K562 (cell line): ENCODE measurements at regions not wholly inside any gene's neighbourhood (a gene's known extent, or its start where the extent isn't known, plus 50 kb on each side); places are given as distances from the start of the nearest gene placed in this dataset.

Experiments used
- ATAC-seq: fragments of 200-7000 bp; cut with Tn5 transposase; 3 replicates; pipeline ENCODE4 v1.9.1; 2020; ENCODE audit warnings: moderate library complexity
- BruUV-seq: library from RNA; stranded (reverse); fragments of 400-500 nt; replicated peaks from 2 replicates; lab custom pipeline; 2021; lab: Mats Ljungman, UMichigan
- CTCF ChIA-PET: fragments of 300-600 bp; formaldehyde crosslinking; extraction: SDS; loops from one replicate; lab custom pipeline; 2021; ENCODE audit warnings: low intra/inter-chr PET ratio; lab: Yijun Ruan, JAX
- POLR2A ChIA-PET: fragments of 300-600, 350-650 bp; sonication (Branson Sonifier 250); formaldehyde crosslinking; extraction: SDS; loops from one replicate; lab custom pipeline; 2021; ENCODE audit warnings: antibody characterized with exemption, inconsistent platforms; lab: Yijun Ruan, JAX
- DNase-seq, 4 experiments: peaks; one replicate each; pipeline versions ENCODE4 v3.0.0 to v3.0.0-alpha.2; 2011 to 2018; ENCODE audit warnings: low spot score in 3 of 4, mixed read lengths in 3 of 4; ENCODE audit errors: extremely low read depth in 1 of 4
- FAIRE-seq: peaks from 2 replicates; lab custom pipeline; 2011; peaks lifted over from hg19 to GRCh38; lab: Jason Lieb, UNC
- H2AFZ ChIP-seq: 2 replicates; pipeline ENCODE4 v1.6.0; 2011; ENCODE audit warnings: low read depth, low read length, control low read depth, inconsistent platforms
- H3K27ac ChIP-seq: fragments of 200-600 bp; 3 replicates; pipeline ENCODE4 v1.8.0; 2011; ENCODE audit warnings: low read depth, mild to moderate bottlenecking, control low read depth, inconsistent platforms, low read length, moderate library complexity, mixed read lengths; ENCODE audit errors: extremely low read depth
- H3K27me3 ChIP-seq, 2 experiments: fragments of 300-600 bp in 1 of 2; 2 replicates in 1 of 2; 3 replicates in 1 of 2; pipeline versions ENCODE4 v1.6.0 to v1.8.0; 2011; ENCODE audit warnings: inconsistent platforms in 2 of 2, low read length in 2 of 2, mild to moderate bottlenecking in 1 of 2, mixed read lengths in 1 of 2, moderate library complexity in 1 of 2; ENCODE audit not compliant: control insufficient read depth in 2 of 2, insufficient read depth in 2 of 2
- H3K36me3 ChIP-seq: fragments of 300-600 bp; 3 replicates; pipeline ENCODE4 v1.8.0; 2011; ENCODE audit warnings: mild to moderate bottlenecking, low read length, inconsistent platforms; ENCODE audit not compliant: control insufficient read depth, insufficient read depth
- H3K4me1 ChIP-seq, 2 experiments: fragments of 200-600 bp in 1 of 2; replicated peaks in 1 of 2; 2 replicates in 1 of 2; 3 replicates in 1 of 2; pipeline versions ENCODE4 v1.5.1 to v1.8.0; 2011; ENCODE audit warnings: inconsistent platforms in 2 of 2, low read length in 2 of 2, mild to moderate bottlenecking in 1 of 2, mixed read lengths in 1 of 2, moderate library complexity in 1 of 2; ENCODE audit not compliant: control insufficient read depth in 2 of 2, insufficient read depth in 2 of 2
- H3K4me2 ChIP-seq: 2 replicates; pipeline ENCODE4 v1.6.1; 2011; ENCODE audit warnings: low read length, control low read depth, inconsistent platforms, mixed read lengths; ENCODE audit not compliant: insufficient read depth
- H3K4me3 ChIP-seq: fragments of 200-600 bp; sonication (generic), shearing (Covaris generic); 2 replicates; pipeline ENCODE4 v1.5.1; 2016; ENCODE audit warnings: control low read depth, inconsistent platforms
- H3K79me2 ChIP-seq: fragments of 200-600 bp; 3 replicates; pipeline ENCODE4 v1.8.0; 2011; ENCODE audit warnings: low read length, inconsistent platforms; ENCODE audit not compliant: control insufficient read depth, insufficient read depth
- H3K9ac ChIP-seq, 2 experiments: 2 replicates each; pipeline versions ENCODE4 v1.6.0 to v1.6.1; 2011; ENCODE audit warnings: low read depth in 2 of 2, low read length in 2 of 2, control low read depth in 1 of 2, inconsistent platforms in 1 of 2, mild to moderate bottlenecking in 1 of 2, mixed read lengths in 1 of 2; ENCODE audit not compliant: insufficient read depth in 1 of 2
- H3K9me1 ChIP-seq: one replicate; pipeline ENCODE4 v1.6.0; 2011; ENCODE audit warnings: inconsistent platforms, mild to moderate bottlenecking, low read length, moderate library complexity; ENCODE audit not compliant: control insufficient read depth, insufficient read depth
- H3K9me3 ChIP-seq: replicated peaks from 2 replicates; pipeline ENCODE4 v1.5.1; 2011; ENCODE audit warnings: low read depth, low read length, inconsistent platforms; ENCODE audit not compliant: control insufficient read depth, insufficient read depth
- H4K20me1 ChIP-seq: replicated peaks from 2 replicates; pipeline ENCODE4 v1.6.1; 2011; ENCODE audit warnings: low read length, inconsistent platforms, mixed read lengths; ENCODE audit not compliant: control insufficient read depth, insufficient read depth
- LCOR ChIP-seq: sonication (generic); formaldehyde crosslinking; IDR thresholded peaks from 2 replicates; pipeline ENCODE4 v1.8.0; 2022; ENCODE audit warnings: mild to moderate bottlenecking, missing genetic modification reagents
- MCM7 ChIP-seq, 2 experiments: fragments of 450-650 bp; IDR thresholded peaks; 2 replicates each; pipeline ENCODE4 v1.6.1; 2016 to 2018
- NFE2 ChIP-seq: IDR thresholded peaks from 2 replicates; pipeline ENCODE4 v1.6.1; 2014; ENCODE audit warnings: antibody characterized with exemption, low read depth
- NFXL1 ChIP-seq: fragments of 450-650 bp; formaldehyde crosslinking; IDR thresholded peaks from 2 replicates; pipeline ENCODE4 v1.4.0; 2021; ENCODE audit warnings: mild to moderate bottlenecking
- RCOR1 ChIP-seq, 2 experiments: IDR thresholded peaks; 2 replicates each; pipeline ENCODE4 v1.6.1; 2012; ENCODE audit warnings: low read depth in 2 of 2, low read length in 2 of 2, borderline replicate concordance in 1 of 2, improper control_type of control experiment in 1 of 2
- TAF7 ChIP-seq: fragments of 450-650 bp; IDR thresholded peaks from 2 replicates; pipeline ENCODE4 v1.6.1; 2016; ENCODE audit warnings: missing genetic modification characterization, missing compliant biosample characterization
- ZEB2 ChIP-seq: fragments of 450-650 bp; IDR thresholded peaks from 2 replicates; pipeline ENCODE4 v1.6.1; 2016
- ZKSCAN3 ChIP-seq: fragments of 250-450 bp; sonication (Bioruptor Pico); IDR thresholded peaks from 2 replicates; pipeline ENCODE4 v1.4.0; 2020
- ZNF12 ChIP-seq: sonication (generic); formaldehyde crosslinking; IDR thresholded peaks from 2 replicates; pipeline ENCODE4 v1.4.0; 2020; ENCODE audit warnings: mild to moderate bottlenecking, missing genetic modification reagents
- ZNF280A ChIP-seq: fragments of 450-650 bp; IDR thresholded peaks from 2 replicates; pipeline ENCODE4 v1.6.1; 2018; ENCODE audit warnings: mild to moderate bottlenecking, low read depth; ENCODE audit not compliant: partially characterized antibody
- ZNF644 ChIP-seq: fragments of 200-800 bp; sonication (Bioruptor generic); IDR thresholded peaks from 2 replicates; pipeline ENCODE4 v1.6.1; 2016; ENCODE audit warnings: low read depth, missing genetic modification characterization, missing compliant biosample characterization
- ZNF695 ChIP-seq: fragments of 450-650 bp; formaldehyde crosslinking; IDR thresholded peaks from 2 replicates; pipeline ENCODE4 v1.4.0; 2020; ENCODE audit warnings: mild to moderate bottlenecking, moderate library complexity
- WGBS: fragments of 100-300 bp; shearing (Covaris generic); methylation state at CpG from one replicate; pipeline ENCODE4 v1.1.6; 2016; ENCODE audit warnings: low coverage, mixed read lengths; ENCODE audit not compliant: insufficient coverage; ENCODE audit errors: missing lambda C conversion rate; 5-methylcytosine and 5-hydroxymethylcytosine counted together
- in situ Hi-C: fragments of 300-500 bp; cut with MboI; formaldehyde crosslinking; loops from 4 replicates; pipeline ENCODE4 v1.15.0; 2018; ENCODE audit warnings: inconsistent platforms, mixed read lengths
- intact Hi-C: fragments of 100-400 bp; cut with micrococcal nuclease; formaldehyde crosslinking; loops from 2 replicates; pipeline ENCODE4 v1.14.2; 2022
- TF ChIP-seq, protein P1 (sequence below): fragments of 450-650 bp; IDR thresholded peaks from 2 replicates; pipeline ENCODE4 v1.6.1; 2016; ENCODE audit warnings: low read depth

DNA sequence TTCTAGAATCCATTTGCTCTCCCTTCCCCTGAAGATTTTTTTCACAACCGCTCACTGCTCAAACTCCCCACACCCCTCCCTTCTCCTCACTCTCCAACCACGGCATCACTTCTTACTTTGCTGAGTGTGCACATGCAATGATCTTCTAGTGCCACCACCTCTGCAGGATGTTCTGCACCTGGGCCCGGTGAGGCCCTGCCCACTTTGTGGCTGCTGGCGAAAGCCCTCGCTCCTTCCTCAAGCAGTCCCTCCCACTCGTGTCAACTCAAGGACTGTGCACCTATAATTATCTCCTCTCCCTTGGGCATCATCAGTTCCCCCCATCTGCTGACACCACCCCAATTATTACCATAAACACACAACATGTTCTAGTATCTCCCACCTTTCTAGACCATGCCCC is 91.0 kb upstream of the LANCL2 start (continued):
- TF ChIP-seq ZNF280A = no peak
- no peak for TF ChIP-seq RCOR1 (IDR thresholded peaks at IDR 0.05; ENCODE audit: borderline replicate concordance in 1 of 2, low read depth in 2 of 2, low read length in 2 of 2)
- TF ChIP-seq ZEB2 = no peak
- no peak for TF ChIP-seq ZKSCAN3

GRCh38 chr7:55275291-55276200 is 89.6 kb upstream of the LANCL2 start:
- in situ Hi-C loops = no loop called here
- no peak for TF ChIP-seq NFE2
- TF ChIP-seq NFXL1 (CRISPR knock-in tag) = no peak
- no peak for TF ChIP-seq LCOR
- TF ChIP-seq, protein P1, sequence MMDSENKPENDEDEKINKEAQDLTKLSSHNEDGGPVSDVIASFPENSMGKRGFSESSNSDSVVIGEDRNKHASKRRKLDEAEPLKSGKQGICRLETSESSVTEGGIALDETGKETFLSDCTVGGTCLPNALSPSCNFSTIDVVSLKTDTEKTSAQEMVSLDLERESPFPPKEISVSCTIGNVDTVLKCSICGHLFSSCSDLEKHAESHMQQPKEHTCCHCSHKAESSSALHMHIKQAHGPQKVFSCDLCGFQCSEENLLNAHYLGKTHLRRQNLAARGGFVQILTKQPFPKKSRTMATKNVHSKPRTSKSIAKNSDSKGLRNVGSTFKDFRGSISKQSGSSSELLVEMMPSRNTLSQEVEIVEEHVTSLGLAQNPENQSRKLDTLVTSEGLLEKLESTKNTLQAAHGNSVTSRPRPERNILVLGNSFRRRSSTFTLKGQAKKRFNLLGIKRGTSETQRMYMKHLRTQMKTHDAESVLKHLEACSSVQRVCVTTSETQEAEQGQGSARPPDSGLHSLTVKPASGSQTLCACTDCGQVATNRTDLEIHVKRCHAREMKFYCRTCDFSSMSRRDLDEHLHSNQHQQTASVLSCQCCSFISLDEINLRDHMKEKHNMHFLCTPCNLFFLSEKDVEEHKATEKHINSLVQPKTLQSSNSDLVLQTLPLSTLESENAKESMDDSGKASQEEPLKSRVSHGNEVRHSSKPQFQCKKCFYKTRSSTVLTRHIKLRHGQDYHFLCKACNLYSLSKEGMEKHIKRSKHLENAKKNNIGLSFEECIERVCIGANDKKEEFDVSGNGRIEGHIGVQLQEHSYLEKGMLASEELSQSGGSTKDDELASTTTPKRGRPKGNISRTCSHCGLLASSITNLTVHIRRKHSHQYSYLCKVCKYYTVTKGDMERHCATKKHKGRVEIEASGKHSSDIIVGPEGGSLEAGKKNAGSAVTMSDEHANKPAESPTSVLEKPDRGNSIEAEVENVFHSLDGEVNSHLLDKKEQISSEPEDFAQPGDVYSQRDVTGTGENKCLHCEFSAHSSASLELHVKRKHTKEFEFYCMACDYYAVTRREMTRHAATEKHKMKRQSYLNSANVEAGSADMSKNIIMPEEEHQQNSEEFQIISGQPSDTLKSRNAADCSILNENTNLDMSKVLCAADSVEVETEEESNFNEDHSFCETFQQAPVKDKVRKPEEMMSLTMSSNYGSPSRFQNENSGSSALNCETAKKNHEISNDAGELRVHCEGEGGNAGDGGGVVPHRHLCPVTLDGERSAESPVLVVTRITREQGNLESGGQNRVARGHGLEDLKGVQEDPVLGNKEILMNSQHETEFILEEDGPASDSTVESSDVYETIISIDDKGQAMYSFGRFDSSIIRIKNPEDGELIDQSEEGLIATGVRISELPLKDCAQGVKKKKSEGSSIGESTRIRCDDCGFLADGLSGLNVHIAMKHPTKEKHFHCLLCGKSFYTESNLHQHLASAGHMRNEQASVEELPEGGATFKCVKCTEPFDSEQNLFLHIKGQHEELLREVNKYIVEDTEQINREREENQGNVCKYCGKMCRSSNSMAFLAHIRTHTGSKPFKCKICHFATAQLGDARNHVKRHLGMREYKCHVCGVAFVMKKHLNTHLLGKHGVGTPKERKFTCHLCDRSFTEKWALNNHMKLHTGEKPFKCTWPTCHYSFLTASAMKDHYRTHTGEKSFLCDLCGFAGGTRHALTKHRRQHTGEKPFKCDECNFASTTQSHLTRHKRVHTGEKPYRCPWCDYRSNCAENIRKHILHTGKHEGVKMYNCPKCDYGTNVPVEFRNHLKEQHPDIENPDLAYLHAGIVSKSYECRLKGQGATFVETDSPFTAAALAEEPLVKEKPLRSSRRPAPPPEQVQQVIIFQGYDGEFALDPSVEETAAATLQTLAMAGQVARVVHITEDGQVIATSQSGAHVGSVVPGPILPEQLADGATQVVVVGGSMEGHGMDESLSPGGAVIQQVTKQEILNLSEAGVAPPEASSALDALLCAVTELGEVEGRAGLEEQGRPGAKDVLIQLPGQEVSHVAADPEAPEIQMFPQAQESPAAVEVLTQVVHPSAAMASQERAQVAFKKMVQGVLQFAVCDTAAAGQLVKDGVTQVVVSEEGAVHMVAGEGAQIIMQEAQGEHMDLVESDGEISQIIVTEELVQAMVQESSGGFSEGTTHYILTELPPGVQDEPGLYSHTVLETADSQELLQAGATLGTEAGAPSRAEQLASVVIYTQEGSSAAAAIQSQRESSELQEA = no peak
- no peak for TF ChIP-seq MCM7 (IDR thresholded peaks at IDR 0.05)
- TF ChIP-seq ZNF695 (CRISPR knock-in tag) = no peak
- no peak for TF ChIP-seq TAF7 (tag)
- no peak for TF ChIP-seq ZNF644 (tag)
- TF ChIP-seq ZNF12 (CRISPR knock-in tag) = no peak

More at GRCh38 chr7:55275291-55276200, 89.6 kb upstream of the LANCL2 start:
- BruUV-seq = no TSS peak
- Histone ChIP-seq H3K4me3 (no peak overlapping the region), H3K27me3 (peaks cover 3 to 14% of the 10 kb centered on the region in 2 experiments; a peak in 3 of 5 replicates), H3K4me1 (no peaks in the 10 kb centered on the region), H4K20me1 (no peaks in the 10 kb centered on the region), H3K9me1 (no peaks in the 10 kb centered on the region), H3K9me3 (no peaks in the 10 kb centered on the region), H3K9ac (no peak overlapping the region), H2AFZ (no peak overlapping the region), H3K36me3 (no peaks in the 10 kb centered on the region), H3K27ac (no peak overlapping the region), H3K4me2 (no peak overlapping the region), H3K79me2 (no peaks in the 10 kb centered on the region)
- DNase-seq (no peak), ATAC-seq (no peak), FAIRE-seq (no peak)
- POLR2A ChIA-PET = interaction anchor here (0.6 kb wide), 1 partner anchor 914 kb away, joined by 4 read pairs; no protein-coding TSS in a partner anchor
- CTCF ChIA-PET = no interaction called here
- intact Hi-C loops = no loop called here
- WGBS = 2% methylated on average over 9 of the region's 9 CpGs
